ENCODE measurements at regions not wholly inside any gene's neighbourhood (a gene's known extent, or its start where the extent isn't known, plus 50 kb on each side); places are given as distances from the start of the nearest gene placed in this dataset.
A peak's percentile ranks its signal among the peaks of the same experiment; 100 is the strongest.
"Not testable (repeated sequence)": the region's sequence is repeated elsewhere in the genome, so short reads cannot be mapped to it uniquely, and the experiment has no call there.

GRCh38 chr19:34049944-34050343, 122.4 kb upstream of the LSM14A start:
- DNase-seq: no peak

- not testable (repeated sequence) for DNase-seq
Measured at GRCh38 chr19:34050430-34050829, 121.9 kb upstream of the LSM14A start.

GRCh38 chr19:34051255-34051654, 121.0 kb upstream of the LSM14A start:
- DNase-seq: no peak

- no peak for DNase-seq
Measured at GRCh38 chr19:34057155-34057554, 115.1 kb upstream of the LSM14A start.

- DNase-seq: no peak
Measured at GRCh38 chr19:34066007-34066643, 106.2 kb upstream of the LSM14A start.

GRCh38 chr19:34067861-34068271, 104.4 kb upstream of the LSM14A start:
- no peak for DNase-seq

GRCh38 chr19:34075661-34076091, 96.6 kb upstream of the LSM14A start:
- DNase-seq: no peak

GRCh38 chr19:34082289-34083077, 89.8 kb upstream of the LSM14A start:
- DNase-seq: no peak

GRCh38 chr19:34084396-34085145, 87.7 kb upstream of the LSM14A start:
- no peak for DNase-seq

GRCh38 chr19:34085336-34085735, 87.0 kb upstream of the LSM14A start:
- DNase-seq: no peak

- DNase-seq: no peak
Measured at GRCh38 chr19:34088292-34088691, 84.0 kb upstream of the LSM14A start.

- DNase-seq: no peak
Measured at GRCh38 chr19:34089566-34089965, 82.7 kb upstream of the LSM14A start.

- no peak for DNase-seq
Measured at GRCh38 chr19:34094960-34095359, 77.3 kb upstream of the LSM14A start.

GRCh38 chr19:34095411-34095810, 76.9 kb upstream of the LSM14A start:
- DNase-seq: not testable (repeated sequence)

GRCh38 chr19:34096020-34096915, 76.0 kb upstream of the LSM14A start:
- DNase-seq: peak; percentile 51

- DNase-seq: no peak
Measured at GRCh38 chr19:34104096-34104495, 68.2 kb upstream of the LSM14A start.

GRCh38 chr19:34104557-34104956, 67.7 kb upstream of the LSM14A start:
- DNase-seq: no peak

- DNase-seq: no peak
Measured at GRCh38 chr19:34109596-34109995, 62.7 kb upstream of the LSM14A start.

- peak; percentile 15 for DNase-seq
Measured at GRCh38 chr19:34118879-34119748, 53.2 kb upstream of the LSM14A start.

GRCh38 chr19:34120141-34120540, 52.2 kb upstream of the LSM14A start:
- no peak for DNase-seq

- DNase-seq: peak; percentile 66
Measured at GRCh38 chr19:34120846-34121639, 51.3 kb upstream of the LSM14A start.

Data from activated CD4-positive, alpha-beta T cell treated with anti-CD3 and anti-CD28 coated beads, Interleukin-2, Interleukin-6, amounts not matched to agents 100 ng/mL and 50 ng/mL, durations not matched to agents 16 hours and 8 hours (primary cell).